Caco-2 (cell line): ENCODE measurements at regions not wholly inside any gene's neighbourhood (a gene's known extent, or its start where the extent isn't known, plus 50 kb on each side); places are given as distances from the start of the nearest gene placed in this dataset.

Experiments
- BruUV-seq: library from RNA; stranded (reverse); fragments of 400-500 nt; replicated peaks from 2 replicates; lab custom pipeline; 2021; lab: Mats Ljungman, UMichigan
- CTCF ChIA-PET: fragments of 300-600 bp; sonication (Branson Sonifier 250); formaldehyde crosslinking; loops from one replicate; lab custom pipeline; 2022; ENCODE audit warnings: antibody characterized with exemption; lab: Charles Lee
- POLR2A ChIA-PET: fragments of 300-600 bp; sonication (Branson Sonifier 250); formaldehyde crosslinking; loops from one replicate; lab custom pipeline; 2022; ENCODE audit warnings: antibody characterized with exemption; lab: Charles Lee
- DNase-seq, 2 experiments: peaks; one replicate each; pipeline versions ENCODE4 v3.0.0 to v3.0.0-alpha.2; 2020 to 2022
- H3K27me3 ChIP-seq: replicated peaks from 2 replicates; pipeline ENCODE4 v1.6.0; 2011; ENCODE audit warnings: low read length; ENCODE audit not compliant: control insufficient read depth, insufficient read depth
- H3K36me3 ChIP-seq: 2 replicates; pipeline ENCODE4 v1.5.1; 2011; ENCODE audit warnings: low read length; ENCODE audit not compliant: control insufficient read depth, insufficient read depth
- H3K4me1 ChIP-seq: fragments of 250-450 bp; sonication (Bioruptor Pico); 2 replicates; pipeline ENCODE4 v1.5.1; 2020; ENCODE audit warnings: mild to moderate bottlenecking
- H3K4me3 ChIP-seq: 2 replicates; pipeline ENCODE4 v1.5.1; 2011; ENCODE audit warnings: low read depth, mild to moderate bottlenecking, control low read depth, low read length
- H3K9me3 ChIP-seq: fragments of 250-450 bp; sonication (Bioruptor Pico); 2 replicates; pipeline ENCODE4 v1.5.1; 2020; ENCODE audit warnings: mild to moderate bottlenecking, moderate library complexity
- H3K27ac Mint-ChIP-seq: one replicate; pipeline ENCODE4 v1.8.0; 2022; ENCODE audit warnings: mixed read lengths; ENCODE audit not compliant: unreplicated experiment
- H3K27me3 Mint-ChIP-seq: one replicate; pipeline ENCODE4 v1.8.0; 2022; ENCODE audit warnings: mixed read lengths; ENCODE audit not compliant: insufficient read depth, unreplicated experiment
- H3K36me3 Mint-ChIP-seq: one replicate; pipeline ENCODE4 v1.8.0; 2022; ENCODE audit warnings: mild to moderate bottlenecking, mixed read lengths; ENCODE audit not compliant: insufficient read depth, unreplicated experiment
- H3K4me1 Mint-ChIP-seq: one replicate; pipeline ENCODE4 v1.8.0; 2022; ENCODE audit warnings: low read depth, mixed read lengths; ENCODE audit not compliant: unreplicated experiment
- H3K4me3 Mint-ChIP-seq: one replicate; pipeline ENCODE4 v1.8.0; 2022; ENCODE audit warnings: mild to moderate bottlenecking, moderate library complexity, mixed read lengths; ENCODE audit not compliant: unreplicated experiment
- H3K9me3 Mint-ChIP-seq: one replicate; pipeline ENCODE4 v1.8.0; 2022; ENCODE audit warnings: mixed read lengths; ENCODE audit not compliant: unreplicated experiment
- intact Hi-C: fragments of 100-400 bp; cut with micrococcal nuclease; formaldehyde crosslinking; loops from one replicate; pipeline ENCODE4 v1.10.0; 2022; ENCODE audit not compliant: unreplicated experiment
- TF ChIP-seq, protein P1 (sequence below), 2 experiments: fragments of 200-600 bp in 1 of 2; IDR thresholded peaks; 1 replicate in 1 of 2; 2 replicates in 1 of 2; pipeline versions ENCODE4 v1.5.1 to v1.8.0; 2011 to 2022; ENCODE audit warnings: antibody characterized with exemption in 1 of 2, control low read depth in 1 of 2, inconsistent platforms in 1 of 2, low read depth in 1 of 2, low read length in 1 of 2, mild to moderate bottlenecking in 1 of 2, moderate library complexity in 1 of 2; ENCODE audit not compliant: insufficient read depth in 1 of 2, severe bottlenecking in 1 of 2, unreplicated experiment in 1 of 2

DNA sequence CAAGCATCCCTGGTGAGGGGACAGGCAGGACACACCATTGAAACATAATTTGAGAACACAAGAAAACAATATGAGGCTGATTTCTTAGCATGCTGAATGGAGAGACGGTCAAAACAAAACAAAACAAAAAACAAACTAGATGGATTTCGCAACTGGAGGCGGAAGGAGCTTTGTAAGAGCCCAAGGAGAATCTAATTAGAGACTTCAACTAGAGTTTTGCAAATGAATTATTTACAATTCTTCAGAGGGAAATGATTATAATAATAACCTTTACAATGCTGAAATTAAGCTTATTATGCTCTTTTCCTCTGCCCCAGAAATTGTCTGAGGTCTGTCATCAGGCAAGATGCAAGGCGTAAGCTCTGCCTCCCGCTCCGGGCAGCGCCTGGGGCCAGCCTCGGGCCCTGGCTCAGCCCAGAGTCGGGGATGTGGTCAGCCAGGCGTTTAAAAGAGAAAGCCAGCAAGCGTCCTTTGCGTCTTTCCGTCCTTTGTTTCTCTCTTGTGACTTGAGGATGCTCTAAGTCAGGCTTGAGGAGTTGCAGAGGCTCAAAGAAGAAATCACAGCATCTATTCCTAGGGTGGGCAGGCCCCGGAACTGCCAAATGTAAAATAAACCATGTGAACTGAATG lies 139.6 kb downstream of the TWIST2 start:
- no TSS peak for BruUV-seq
- Mint-ChIP-seq H3K4me1 (no peaks in the 10 kb centered on the region), H3K4me3 (no peak overlapping the region), H3K36me3 (no peaks in the 10 kb centered on the region), H3K9me3 (no peaks in the 10 kb centered on the region), H3K27me3 (no peaks in the 10 kb centered on the region), H3K27ac (no peak overlapping the region)
- Histone ChIP-seq H3K4me3 (no peak overlapping the region), H3K4me1 (no peaks in the 10 kb centered on the region), H3K27me3 (no peaks in the 10 kb centered on the region), H3K36me3 (no peaks in the 10 kb centered on the region), H3K9me3 (no peaks in the 10 kb centered on the region)
- intact Hi-C loops, result no loop called here
- DNase-seq, result no peak
- ChIA-PET POLR2A (no interaction called here), CTCF (no interaction called here)
- TF ChIP-seq, protein P1, sequence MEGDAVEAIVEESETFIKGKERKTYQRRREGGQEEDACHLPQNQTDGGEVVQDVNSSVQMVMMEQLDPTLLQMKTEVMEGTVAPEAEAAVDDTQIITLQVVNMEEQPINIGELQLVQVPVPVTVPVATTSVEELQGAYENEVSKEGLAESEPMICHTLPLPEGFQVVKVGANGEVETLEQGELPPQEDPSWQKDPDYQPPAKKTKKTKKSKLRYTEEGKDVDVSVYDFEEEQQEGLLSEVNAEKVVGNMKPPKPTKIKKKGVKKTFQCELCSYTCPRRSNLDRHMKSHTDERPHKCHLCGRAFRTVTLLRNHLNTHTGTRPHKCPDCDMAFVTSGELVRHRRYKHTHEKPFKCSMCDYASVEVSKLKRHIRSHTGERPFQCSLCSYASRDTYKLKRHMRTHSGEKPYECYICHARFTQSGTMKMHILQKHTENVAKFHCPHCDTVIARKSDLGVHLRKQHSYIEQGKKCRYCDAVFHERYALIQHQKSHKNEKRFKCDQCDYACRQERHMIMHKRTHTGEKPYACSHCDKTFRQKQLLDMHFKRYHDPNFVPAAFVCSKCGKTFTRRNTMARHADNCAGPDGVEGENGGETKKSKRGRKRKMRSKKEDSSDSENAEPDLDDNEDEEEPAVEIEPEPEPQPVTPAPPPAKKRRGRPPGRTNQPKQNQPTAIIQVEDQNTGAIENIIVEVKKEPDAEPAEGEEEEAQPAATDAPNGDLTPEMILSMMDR (IDR thresholded peaks at IDR 0.05; ENCODE audit: insufficient read depth in 1 of 2, low read depth in 1 of 2, low read length in 1 of 2, severe bottlenecking in 1 of 2, unreplicated experiment in 1 of 2), result no peak

DNA sequence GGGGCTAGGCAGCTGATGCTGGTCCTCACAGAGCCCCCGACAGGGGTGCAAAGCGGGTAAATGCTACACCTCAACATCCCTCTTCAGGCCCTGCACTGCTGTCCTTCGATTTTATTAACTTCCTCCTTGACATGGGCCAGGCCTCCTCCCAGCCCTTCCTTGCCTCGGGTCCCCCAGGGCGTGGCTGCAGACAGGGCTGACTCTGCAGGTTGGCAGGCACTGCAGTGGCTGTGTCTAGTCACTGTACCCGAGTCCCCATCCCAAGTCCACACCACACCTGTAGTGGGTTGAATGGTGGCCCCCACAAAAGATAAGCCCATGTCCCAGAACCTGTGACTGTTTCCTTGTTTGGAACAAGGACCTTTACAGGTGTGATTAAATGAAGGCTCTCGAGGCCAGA lies 140.2 kb downstream of the TWIST2 start:
- no peaks in the 10 kb centered on the region for H3K4me1 Mint-ChIP-seq
- H3K4me1 ChIP-seq, result no peaks in the 10 kb centered on the region
- ChIA-PET CTCF (no interaction called here), POLR2A (no interaction called here)
- no peak overlapping the region for H3K4me3 ChIP-seq
- H3K36me3 Mint-ChIP-seq, result no peaks in the 10 kb centered on the region
- no peak for DNase-seq
- H3K27me3 Mint-ChIP-seq, result no peaks in the 10 kb centered on the region
- H3K9me3 Mint-ChIP-seq, result no peaks in the 10 kb centered on the region
- BruUV-seq, result no TSS peak
- intact Hi-C loops, result no loop called here
- H3K27ac Mint-ChIP-seq, result no peak overlapping the region
- no peaks in the 10 kb centered on the region for H3K36me3 ChIP-seq
- TF ChIP-seq, protein P1 (IDR thresholded peaks at IDR 0.05; ENCODE audit: insufficient read depth in 1 of 2, low read depth in 1 of 2, low read length in 1 of 2, severe bottlenecking in 1 of 2, unreplicated experiment in 1 of 2), result no peak
- no peaks in the 10 kb centered on the region for H3K27me3 ChIP-seq
- H3K9me3 ChIP-seq, result no peaks in the 10 kb centered on the region
- H3K4me3 Mint-ChIP-seq, result no peak overlapping the region

DNA sequence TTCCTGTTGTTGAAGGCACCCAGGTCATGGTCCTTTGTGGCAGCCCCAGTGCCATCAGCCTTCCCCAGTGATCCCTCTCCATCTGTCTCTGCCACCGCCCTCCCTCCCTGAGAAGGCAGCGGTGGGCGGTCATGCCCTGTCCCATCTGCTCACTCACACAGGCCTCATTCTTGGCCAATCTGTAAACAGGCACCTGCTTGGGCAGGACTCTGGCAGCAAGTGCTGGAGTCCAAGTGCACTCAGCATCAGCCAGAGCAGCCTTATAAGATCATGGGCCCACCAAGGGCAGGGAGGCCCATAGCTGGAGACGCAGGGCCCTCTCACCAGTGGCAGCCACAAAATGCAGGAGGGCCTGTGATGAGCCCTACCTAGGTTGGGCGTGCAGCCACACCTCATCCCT lies 140.9 kb downstream of the TWIST2 start:
- Histone ChIP-seq H3K4me3 (no peak overlapping the region), H3K27me3 (no peaks in the 10 kb centered on the region), H3K36me3 (no peaks in the 10 kb centered on the region), H3K9me3 (no peaks in the 10 kb centered on the region), H3K4me1 (no peaks in the 10 kb centered on the region)
- no peaks in the 10 kb centered on the region for H3K9me3 Mint-ChIP-seq
- intact Hi-C loops, result no loop called here
- no peaks in the 10 kb centered on the region for H3K27me3 Mint-ChIP-seq
- TF ChIP-seq, protein P1 (IDR thresholded peaks at IDR 0.05; ENCODE audit: insufficient read depth in 1 of 2, low read depth in 1 of 2, low read length in 1 of 2, severe bottlenecking in 1 of 2, unreplicated experiment in 1 of 2), result no peak
- no peaks in the 10 kb centered on the region for H3K36me3 Mint-ChIP-seq
- no peak overlapping the region for H3K4me3 Mint-ChIP-seq
- ChIA-PET CTCF (no interaction called here), POLR2A (no interaction called here)
- no peaks in the 10 kb centered on the region for H3K4me1 Mint-ChIP-seq
- H3K27ac Mint-ChIP-seq, result no peak overlapping the region
- BruUV-seq, result no TSS peak
- DNase-seq, result no peak
